GM19463 (cell line): ENCODE measurements at regions not wholly inside any gene's neighbourhood (a gene's known extent, or its start where the extent isn't known, plus 50 kb on each side); places are given as distances from the start of the nearest gene placed in this dataset.

ENCODE experiments used
- ATAC-seq: cut with Tn5 transposase; IDR thresholded peaks from one replicate; pipeline ENCODE4 v1.9.1; 2021; ENCODE audit warnings: mild to moderate bottlenecking, moderate library complexity; ENCODE audit not compliant: unreplicated experiment

- ATAC-seq, result no peak
Observed at GRCh38 chr18:11279461-11279860, 130.1 kb upstream of the PIEZO2 start.

DNA sequence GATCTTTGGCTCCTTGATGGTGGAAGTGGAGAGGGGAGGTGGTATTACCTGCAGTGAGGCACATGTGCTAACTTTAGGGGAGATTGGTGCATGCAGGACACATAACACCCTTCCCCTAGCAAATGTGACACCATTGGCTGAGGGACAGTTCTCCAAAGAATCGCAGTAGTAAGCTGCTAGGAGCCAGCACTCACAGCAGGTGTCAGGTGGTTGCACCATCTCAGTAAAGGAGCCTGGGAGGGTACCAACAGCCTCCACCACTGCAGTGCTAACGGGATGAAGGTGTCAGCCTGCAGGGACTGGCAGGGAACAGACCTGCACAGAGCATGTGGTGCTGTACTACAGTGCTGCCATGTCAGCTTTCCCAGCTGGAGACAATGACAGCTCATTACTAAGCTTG, 127.3 kb upstream of the PIEZO2 start:
- no peak for ATAC-seq

DNA sequence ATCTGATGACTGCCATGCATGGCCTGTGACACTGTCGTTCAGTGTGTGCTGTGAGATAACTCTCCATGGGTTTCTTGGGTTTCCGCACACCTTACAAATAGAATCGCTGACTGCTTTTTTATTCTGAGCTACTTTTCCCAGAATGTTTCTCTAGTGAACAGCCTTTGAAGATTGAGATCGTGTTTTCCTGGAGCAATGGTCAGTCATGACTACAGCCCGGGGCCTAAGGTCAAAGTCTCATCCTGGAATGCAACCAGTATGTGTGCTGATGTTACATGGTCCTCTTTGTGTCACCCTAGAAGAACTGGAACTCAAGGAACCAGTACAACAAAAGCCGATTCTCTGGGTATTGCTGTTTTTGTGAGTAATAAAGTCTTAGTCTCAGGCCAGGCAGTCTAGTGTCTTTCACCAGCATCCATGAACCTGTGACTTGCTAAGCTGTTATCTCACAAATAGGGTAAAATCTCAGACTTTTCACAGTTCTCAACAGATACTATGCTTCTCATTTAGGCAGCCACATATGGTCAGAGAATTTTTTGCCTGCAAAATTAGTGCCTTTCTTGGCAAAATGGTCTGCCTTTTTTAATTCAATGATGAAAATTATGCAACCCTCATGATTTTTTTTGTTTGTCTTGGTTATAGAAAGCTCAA, 124.9 kb upstream of the PIEZO2 start:
- no peak for ATAC-seq

DNA sequence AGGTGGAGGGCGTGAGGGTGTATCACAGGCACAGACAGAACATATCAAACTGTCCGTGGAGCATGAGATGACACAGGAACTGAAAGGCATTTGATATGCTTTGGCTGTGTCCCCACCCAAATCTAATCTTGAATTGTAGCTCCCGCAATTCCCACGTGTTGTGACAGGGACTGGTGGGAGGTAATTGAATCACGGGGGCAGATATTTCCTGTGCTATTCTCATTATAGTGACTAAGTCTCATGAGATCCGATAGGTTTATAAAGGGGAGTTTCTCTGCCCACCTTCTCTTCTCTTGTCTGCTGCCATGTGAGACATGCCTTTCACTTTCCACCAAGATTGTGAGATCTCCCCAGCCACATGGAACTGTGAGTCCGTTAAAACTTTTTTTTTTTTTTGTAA, 123.1 kb upstream of the PIEZO2 start:
- no peak for ATAC-seq

DNA sequence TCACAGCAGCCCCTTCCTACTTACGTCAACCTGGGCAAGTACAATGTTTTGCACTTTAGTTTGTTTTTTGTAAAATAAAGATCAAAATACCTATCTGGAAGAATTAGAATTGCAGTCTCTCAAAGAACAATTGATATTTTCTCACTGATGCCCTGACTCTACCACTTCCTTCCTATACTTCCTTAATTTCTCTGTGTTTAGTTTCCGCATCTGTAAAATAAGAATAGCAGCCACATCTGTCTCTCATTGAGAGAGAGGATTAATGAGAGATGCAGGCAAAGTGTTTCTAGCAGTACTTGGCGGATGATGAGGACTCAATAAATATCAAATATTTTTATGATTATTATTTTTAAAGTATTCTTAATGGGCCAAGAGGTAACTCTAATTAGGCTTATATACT, 122.6 kb upstream of the PIEZO2 start:
- ATAC-seq, result no peak

- no peak for ATAC-seq
Observed at GRCh38 chr18:11269257-11269656, 119.9 kb upstream of the PIEZO2 start.

GRCh38 chr18:11268741-11269233, 119.4 kb upstream of the PIEZO2 start:
- ATAC-seq, result no peak

GRCh38 chr18:11268153-11268552, 118.8 kb upstream of the PIEZO2 start:
- no peak for ATAC-seq

GRCh38 chr18:11266781-11267480, 117.6 kb upstream of the PIEZO2 start:
- ATAC-seq, result no peak

DNA sequence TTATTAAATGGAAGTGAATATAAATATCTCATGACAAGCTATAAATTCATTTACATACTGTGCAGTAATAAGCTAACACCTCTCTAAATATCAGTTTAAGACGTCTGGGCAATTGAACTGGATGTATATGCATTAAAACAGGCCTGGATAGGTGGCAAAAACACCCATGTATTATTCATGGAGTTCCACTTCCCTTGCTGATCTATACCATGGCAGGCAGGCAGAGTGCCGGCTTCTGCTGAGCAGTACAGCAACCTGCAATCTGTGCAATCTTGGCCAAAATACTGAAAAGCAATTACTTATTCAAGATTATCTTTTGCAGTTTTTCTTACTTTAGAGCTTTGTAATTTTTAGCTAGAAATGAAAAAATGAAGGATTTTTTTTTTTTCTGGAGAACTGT, 112.1 kb upstream of the PIEZO2 start:
- no peak for ATAC-seq

DNA sequence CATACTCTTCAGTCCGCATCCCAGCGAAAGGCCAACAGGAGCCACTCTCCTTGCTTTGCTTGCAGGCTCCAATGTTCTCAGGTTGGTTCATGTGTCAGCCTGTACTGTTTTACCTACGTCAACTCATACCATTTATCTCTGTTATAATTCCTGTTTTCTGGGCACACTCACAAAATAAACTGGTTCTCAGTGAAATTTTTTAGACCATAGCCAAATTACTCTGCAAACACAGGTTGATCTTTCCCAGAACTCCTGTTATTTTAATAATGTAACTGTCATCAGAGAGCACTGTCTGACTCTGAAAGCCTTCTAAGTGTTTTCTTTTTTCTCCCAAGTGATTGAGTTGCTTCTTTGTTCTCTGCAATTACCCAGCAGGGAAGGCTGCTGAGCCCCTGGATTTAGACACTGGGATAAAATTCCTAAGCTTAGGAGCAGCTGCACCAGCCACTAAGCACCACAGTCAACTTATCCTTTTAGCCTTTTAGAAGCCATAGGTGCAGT, 111.6 kb upstream of the PIEZO2 start:
- no peak for ATAC-seq

GRCh38 chr18:11259469-11260150, 110.2 kb upstream of the PIEZO2 start:
- no peak for ATAC-seq

GRCh38 chr18:11258039-11258610, 108.8 kb upstream of the PIEZO2 start:
- ATAC-seq, result no peak

- no peak for ATAC-seq
Observed at GRCh38 chr18:11256251-11256650, 106.9 kb upstream of the PIEZO2 start.

GRCh38 chr18:11251891-11252270, 102.5 kb upstream of the PIEZO2 start:
- ATAC-seq, result no peak

DNA sequence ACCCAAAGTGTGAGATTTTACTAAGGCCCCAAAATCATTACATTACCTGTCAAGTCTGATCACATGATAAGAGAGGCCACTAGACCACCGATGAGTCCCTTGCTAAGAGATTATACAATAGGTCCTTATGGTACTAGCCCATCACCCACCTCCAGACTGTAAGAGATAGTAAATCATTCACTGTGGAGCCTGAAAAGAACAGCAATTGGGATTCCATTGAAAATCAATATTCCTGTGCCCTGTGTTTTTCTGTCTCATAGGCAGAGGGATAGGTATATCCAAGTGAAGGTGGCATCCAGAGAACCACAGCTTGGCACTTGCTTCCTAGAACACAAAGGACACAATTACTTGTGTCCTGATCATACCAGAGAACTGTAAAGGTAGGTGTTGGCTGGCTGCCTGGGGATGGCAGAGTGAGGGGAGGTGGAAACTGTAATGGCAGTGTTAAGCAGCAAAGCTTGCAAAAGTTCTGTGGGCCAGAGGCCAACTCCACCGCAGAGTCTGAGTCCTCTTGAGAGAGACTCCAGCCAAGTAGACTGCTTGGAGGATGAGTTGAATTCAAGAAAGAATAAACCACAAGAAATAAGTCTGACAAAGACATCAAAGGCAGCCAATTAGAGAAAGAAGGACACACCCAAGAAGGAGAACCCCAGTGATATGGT, 102.0 kb upstream of the PIEZO2 start:
- ATAC-seq, result no peak

DNA sequence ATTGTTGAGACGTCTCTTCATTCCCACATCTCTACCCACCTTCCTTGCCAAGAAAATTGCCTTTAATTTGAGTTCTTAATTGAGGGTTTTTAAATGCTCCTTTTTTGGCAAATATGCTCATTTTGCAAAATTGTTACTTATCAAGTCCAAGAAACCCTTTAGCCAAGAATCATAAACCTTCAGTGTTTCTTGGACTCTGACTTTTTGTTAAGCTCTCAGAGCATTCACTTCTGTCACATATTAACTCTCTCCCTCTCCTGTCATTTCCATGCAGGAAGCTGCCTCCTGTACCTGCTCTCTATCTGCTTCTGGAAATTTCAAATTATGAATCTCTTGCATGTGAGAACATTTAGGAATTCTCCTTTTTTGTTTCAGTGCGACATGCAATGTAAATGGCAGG, 100.0 kb upstream of the PIEZO2 start:
- no peak for ATAC-seq

DNA sequence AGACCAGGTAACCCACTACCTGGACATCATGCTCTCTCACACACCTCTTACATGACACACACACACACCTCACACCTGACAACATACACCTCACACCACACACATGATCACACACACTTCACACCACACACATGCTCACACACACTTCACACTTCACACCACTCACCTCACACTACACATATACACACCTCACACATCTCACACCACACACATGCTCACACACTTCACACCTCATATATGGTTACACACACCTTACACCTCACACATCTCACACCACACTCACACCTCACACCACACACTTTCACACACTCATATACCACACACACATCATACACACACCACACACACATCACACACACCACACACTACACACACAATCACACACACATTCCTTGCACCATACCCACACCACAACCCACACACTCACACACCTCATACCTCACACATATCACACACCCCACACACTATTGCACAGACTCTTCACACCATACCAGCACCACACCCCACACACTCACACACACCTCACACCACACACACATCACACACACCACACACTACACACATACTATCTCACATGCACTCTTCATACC, 98.1 kb upstream of the PIEZO2 start:
- ATAC-seq, result no peak

- no peak for ATAC-seq
Observed at GRCh38 chr18:11246495-11247300, 97.3 kb upstream of the PIEZO2 start.

- no peak for ATAC-seq
Observed at GRCh38 chr18:11245879-11246278, 96.5 kb upstream of the PIEZO2 start.
